ENCODE measurements at regions not wholly inside any gene's neighbourhood (a gene's known extent, or its start where the extent isn't known, plus 50 kb on each side); places are given as distances from the start of the nearest gene placed in this dataset.

- H3K36me3 Mint-ChIP-seq = peaks cover 2% of the 10 kb centered on the region
Measured at GRCh38 chr3:127459891-127460290, 130.6 kb downstream of the TPRA1 start.

GRCh38 chr3:127458696-127459604 is 131.6 kb downstream of the TPRA1 start:
- Histone ChIP-seq H3K27me3 (peaks cover 46% of the 10 kb centered on the region), H3K9ac (no peak overlapping the region), H2AFZ (replicated peaks) (no peak overlapping the region), H3K4me3 (peak overlapping the region; percentile 14), H4K20me1 (ENCODE audit: low read depth) (peaks cover 19% of the 10 kb centered on the region), H3K9me3 (ENCODE audit: low read depth) (no peaks in the 10 kb centered on the region), H3K27ac (no peak overlapping the region), H3K36me3 (no peaks in the 10 kb centered on the region), H3F3A (ENCODE audit: low read depth) (peaks cover 48% of the 10 kb centered on the region), H3K4me2 (peak overlapping the region; percentile 67), H3K79me2 (ENCODE audit: low read depth) (no peaks in the 10 kb centered on the region), H3K4me1 (peaks cover 44% of the 10 kb centered on the region)
- Mint-ChIP-seq H3K4me1 (peaks cover 46% of the 10 kb centered on the region), H3K36me3 (peaks cover 2% of the 10 kb centered on the region), H3K9me3 (no peaks in the 10 kb centered on the region), H3K27ac (no peak overlapping the region), H3K4me3 (no peak overlapping the region), H3K27me3 (ENCODE audit: insufficient read depth, low read depth) (peaks cover 42% of the 10 kb centered on the region)
- DNase-seq (ENCODE audit: low spot score) = peak; percentile 95
- TF ChIP-seq EZH2phosphoT487 (IDR thresholded peaks at IDR 0.05) (no peak), EZH2 (IDR thresholded peaks at IDR 0.05) (no peak)
- TF ChIP-seq, protein P1, sequence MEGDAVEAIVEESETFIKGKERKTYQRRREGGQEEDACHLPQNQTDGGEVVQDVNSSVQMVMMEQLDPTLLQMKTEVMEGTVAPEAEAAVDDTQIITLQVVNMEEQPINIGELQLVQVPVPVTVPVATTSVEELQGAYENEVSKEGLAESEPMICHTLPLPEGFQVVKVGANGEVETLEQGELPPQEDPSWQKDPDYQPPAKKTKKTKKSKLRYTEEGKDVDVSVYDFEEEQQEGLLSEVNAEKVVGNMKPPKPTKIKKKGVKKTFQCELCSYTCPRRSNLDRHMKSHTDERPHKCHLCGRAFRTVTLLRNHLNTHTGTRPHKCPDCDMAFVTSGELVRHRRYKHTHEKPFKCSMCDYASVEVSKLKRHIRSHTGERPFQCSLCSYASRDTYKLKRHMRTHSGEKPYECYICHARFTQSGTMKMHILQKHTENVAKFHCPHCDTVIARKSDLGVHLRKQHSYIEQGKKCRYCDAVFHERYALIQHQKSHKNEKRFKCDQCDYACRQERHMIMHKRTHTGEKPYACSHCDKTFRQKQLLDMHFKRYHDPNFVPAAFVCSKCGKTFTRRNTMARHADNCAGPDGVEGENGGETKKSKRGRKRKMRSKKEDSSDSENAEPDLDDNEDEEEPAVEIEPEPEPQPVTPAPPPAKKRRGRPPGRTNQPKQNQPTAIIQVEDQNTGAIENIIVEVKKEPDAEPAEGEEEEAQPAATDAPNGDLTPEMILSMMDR (IDR thresholded peaks at IDR 0.05) = peak; percentile 4

More at GRCh38 chr3:127459891-127460290, 130.6 kb downstream of the TPRA1 start:
- H3K4me1 ChIP-seq = peaks cover 44% of the 10 kb centered on the region
- Mint-ChIP-seq H3K4me3 (no peak overlapping the region), H3K9me3 (no peaks in the 10 kb centered on the region), H3K4me1 (peaks cover 41% of the 10 kb centered on the region), H3K27ac (no peak overlapping the region), H3K27me3 (ENCODE audit: insufficient read depth, low read depth) (peaks cover 38% of the 10 kb centered on the region)
- no peak overlapping the region for H3K9ac ChIP-seq
- H3K79me2 ChIP-seq (ENCODE audit: low read depth) = no peaks in the 10 kb centered on the region
- DNase-seq (ENCODE audit: low spot score) = no peak
- H3K36me3 ChIP-seq = no peaks in the 10 kb centered on the region
- peaks cover 19% of the 10 kb centered on the region for H4K20me1 ChIP-seq (ENCODE audit: low read depth)
- no peak overlapping the region for H3K4me3 ChIP-seq
- peaks cover 37% of the 10 kb centered on the region for H3K27me3 ChIP-seq
- TF ChIP-seq, protein P1 (IDR thresholded peaks at IDR 0.05) = no peak
- TF ChIP-seq EZH2 (IDR thresholded peaks at IDR 0.05) (no peak), EZH2phosphoT487 (IDR thresholded peaks at IDR 0.05) (no peak)
- H3K4me2 ChIP-seq = no peak overlapping the region
- H3K9me3 ChIP-seq (ENCODE audit: low read depth) = no peaks in the 10 kb centered on the region
- H3K27ac ChIP-seq = no peak overlapping the region
- H3F3A ChIP-seq (ENCODE audit: low read depth) = peaks cover 48% of the 10 kb centered on the region
- no peak overlapping the region for H2AFZ ChIP-seq (replicated peaks)

DNA sequence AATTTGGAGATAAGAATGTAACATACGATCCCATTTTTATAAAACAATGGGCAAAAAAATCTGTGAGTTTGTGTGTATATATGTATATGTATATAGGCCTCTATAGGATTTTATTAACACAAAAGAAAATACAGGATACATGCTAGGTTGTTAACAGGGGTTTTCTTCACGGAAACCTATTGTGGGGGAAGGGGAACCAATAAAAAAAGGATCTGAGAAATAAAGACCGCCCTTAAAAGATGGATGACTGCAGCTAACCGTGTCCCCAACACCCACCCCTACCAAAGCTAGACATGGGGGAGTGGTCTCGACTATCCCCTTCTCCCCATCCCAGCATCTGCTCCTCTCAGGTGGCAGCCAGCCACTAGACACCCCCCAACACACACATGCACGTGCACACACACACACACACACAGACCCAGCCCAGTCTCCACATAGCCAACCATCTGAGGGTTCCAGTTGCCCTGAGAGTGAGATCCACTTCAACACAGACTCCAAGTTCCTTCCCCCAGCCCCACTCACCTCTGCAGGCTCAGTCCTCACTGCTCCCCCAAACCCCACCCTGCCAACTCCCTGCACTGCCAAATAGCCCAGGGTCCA is 132.9 kb downstream of the TPRA1 start:
- DNase-seq (ENCODE audit: low spot score) = no peak
- Histone ChIP-seq H3K4me2 (no peak overlapping the region), H3K4me1 (peaks cover 44% of the 10 kb centered on the region), H3F3A (ENCODE audit: low read depth) (peaks cover 42% of the 10 kb centered on the region), H3K9me3 (ENCODE audit: low read depth) (no peaks in the 10 kb centered on the region), H3K9ac (no peak overlapping the region), H4K20me1 (ENCODE audit: low read depth) (peaks cover 19% of the 10 kb centered on the region), H3K36me3 (no peaks in the 10 kb centered on the region), H3K27ac (no peak overlapping the region), H3K4me3 (no peak overlapping the region), H3K79me2 (ENCODE audit: low read depth) (no peaks in the 10 kb centered on the region), H3K27me3 (peaks cover 54% of the 10 kb centered on the region), H2AFZ (replicated peaks) (no peak overlapping the region)
- peaks cover 2% of the 10 kb centered on the region for H3K36me3 Mint-ChIP-seq
- TF ChIP-seq EZH2phosphoT487 (IDR thresholded peaks at IDR 0.05) (no peak), EZH2 (IDR thresholded peaks at IDR 0.05) (no peak)
- TF ChIP-seq, protein P1 (IDR thresholded peaks at IDR 0.05) = no peak
- H3K27ac Mint-ChIP-seq = no peak overlapping the region
- H3K4me1 Mint-ChIP-seq = peaks cover 46% of the 10 kb centered on the region
- no peaks in the 10 kb centered on the region for H3K9me3 Mint-ChIP-seq
- peak overlapping the region; percentile 46 for H3K4me3 Mint-ChIP-seq
- H3K27me3 Mint-ChIP-seq (ENCODE audit: insufficient read depth, low read depth) = peaks cover 44% of the 10 kb centered on the region
